Neural progenitor cell (in vitro differentiated cells): ENCODE measurements at regions not wholly inside any gene's neighbourhood (a gene's known extent, or its start where the extent isn't known, plus 50 kb on each side); places are given as distances from the start of the nearest gene placed in this dataset.

Experiments
- CTCF ChIP-seq: fragments of 200-600 bp; sonication (generic); IDR thresholded peaks from 2 replicates; pipeline ENCODE4 v1.5.1; 2017; ENCODE audit warnings: antibody characterized with exemption, mild to moderate bottlenecking
- EZH2 ChIP-seq: fragments of 200-600 bp; sonication (generic); IDR thresholded peaks from 2 replicates; pipeline ENCODE4 v1.6.1; 2017; ENCODE audit warnings: antibody characterized with exemption, mild to moderate bottlenecking, moderate library complexity

- no peak for TF ChIP-seq CTCF
- TF ChIP-seq EZH2: no peak
Measured at GRCh38 chr6:54719131-54719530, 127.4 kb upstream of the FAM83B start.
